ENCODE measurements at regions not wholly inside any gene's neighbourhood (a gene's known extent, or its start where the extent isn't known, plus 50 kb on each side); places are given as distances from the start of the nearest gene placed in this dataset.
A peak's percentile ranks its signal among the peaks of the same experiment; 100 is the strongest.

DNA sequence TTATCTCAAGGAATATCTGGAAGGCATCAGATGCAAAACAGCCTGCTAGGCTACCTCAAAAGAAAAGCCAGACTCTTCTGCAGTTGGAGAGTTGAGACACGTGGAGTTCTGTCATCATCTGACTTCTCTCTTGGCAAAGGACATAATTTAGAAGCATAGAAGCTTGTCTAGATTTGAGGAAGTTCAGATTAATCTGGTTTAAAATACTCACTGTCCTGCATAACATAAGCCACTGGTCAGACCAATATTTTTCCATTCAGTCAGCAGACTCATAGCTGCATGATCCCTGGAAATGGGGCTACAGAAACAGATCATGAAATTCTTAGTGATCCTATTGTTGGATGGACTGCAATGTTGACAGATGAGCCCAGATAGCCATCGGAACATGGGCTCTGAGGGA, 349.0 kb downstream of the TXNL1 start:
- Histone ChIP-seq H3K27me3 (ENCODE audit: control insufficient read depth in 2 of 2, insufficient read depth in 2 of 2, low read length in 2 of 2) (no peaks in the 10 kb centered on the region), H4K20me1 (ENCODE audit: insufficient read depth, low read length) (no peaks in the 10 kb centered on the region), H2AFZ (ENCODE audit: insufficient read depth, low read depth, low read length, poor library complexity, severe bottlenecking) (no peak overlapping the region), H3K4me2 (replicated peaks; ENCODE audit: extremely low read depth, low read length, poor library complexity, severe bottlenecking) (no peak overlapping the region), H3K9ac (ENCODE audit: insufficient read depth, low read length, poor library complexity, severe bottlenecking) (no peak overlapping the region), H3K79me2 (ENCODE audit: insufficient read depth, low read length) (no peaks in the 10 kb centered on the region), H3K27ac (ENCODE audit: low read depth in 1 of 2, low read length in 2 of 2) (no peak overlapping the region), H3K4me3 (replicated peaks in 1 of 3; ENCODE audit: low read depth in 2 of 3, low read length in 3 of 3) (no peak overlapping the region), H3K4me1 (ENCODE audit: control insufficient read depth in 1 of 2, insufficient read depth in 2 of 2, low read length in 2 of 2) (no peaks in the 10 kb centered on the region), H3K9me3 (replicated peaks in 1 of 2; ENCODE audit: control insufficient read depth in 1 of 2, insufficient read depth in 1 of 2, low read length in 2 of 2) (no peaks in the 10 kb centered on the region), H3K36me3 (replicated peaks in 1 of 2; ENCODE audit: control insufficient read depth in 1 of 2, insufficient read depth in 2 of 2, low read length in 2 of 2) (no peaks in the 10 kb centered on the region)
- Mint-ChIP-seq H3K27me3 (ENCODE audit: low read depth in 3 of 3) (peaks cover 0 to 7% (median 0%) of the 10 kb centered on the region in 3 donors), H3K36me3 (no peaks in the 10 kb centered on the region), H3K4me3 (no peak overlapping the region), H3K27ac (no peak overlapping the region), H3K4me1 (peaks cover 12% of the 10 kb centered on the region), H3K9me3 (peaks cover 0 to 2% (median 0%) of the 10 kb centered on the region in 7 donors)
- TF ChIP-seq, protein P1, sequence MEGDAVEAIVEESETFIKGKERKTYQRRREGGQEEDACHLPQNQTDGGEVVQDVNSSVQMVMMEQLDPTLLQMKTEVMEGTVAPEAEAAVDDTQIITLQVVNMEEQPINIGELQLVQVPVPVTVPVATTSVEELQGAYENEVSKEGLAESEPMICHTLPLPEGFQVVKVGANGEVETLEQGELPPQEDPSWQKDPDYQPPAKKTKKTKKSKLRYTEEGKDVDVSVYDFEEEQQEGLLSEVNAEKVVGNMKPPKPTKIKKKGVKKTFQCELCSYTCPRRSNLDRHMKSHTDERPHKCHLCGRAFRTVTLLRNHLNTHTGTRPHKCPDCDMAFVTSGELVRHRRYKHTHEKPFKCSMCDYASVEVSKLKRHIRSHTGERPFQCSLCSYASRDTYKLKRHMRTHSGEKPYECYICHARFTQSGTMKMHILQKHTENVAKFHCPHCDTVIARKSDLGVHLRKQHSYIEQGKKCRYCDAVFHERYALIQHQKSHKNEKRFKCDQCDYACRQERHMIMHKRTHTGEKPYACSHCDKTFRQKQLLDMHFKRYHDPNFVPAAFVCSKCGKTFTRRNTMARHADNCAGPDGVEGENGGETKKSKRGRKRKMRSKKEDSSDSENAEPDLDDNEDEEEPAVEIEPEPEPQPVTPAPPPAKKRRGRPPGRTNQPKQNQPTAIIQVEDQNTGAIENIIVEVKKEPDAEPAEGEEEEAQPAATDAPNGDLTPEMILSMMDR (IDR thresholded peaks at IDR 0.05), result no peak
- DNase-seq, result peak in 1 of 3 donors; percentile 7
- intact Hi-C loops (cut with micrococcal nuclease), result no loop called here
- no CpG with 5 or more reads among the region's 2 CpGs for WGBS (ENCODE audit: insufficient coverage)

DNA sequence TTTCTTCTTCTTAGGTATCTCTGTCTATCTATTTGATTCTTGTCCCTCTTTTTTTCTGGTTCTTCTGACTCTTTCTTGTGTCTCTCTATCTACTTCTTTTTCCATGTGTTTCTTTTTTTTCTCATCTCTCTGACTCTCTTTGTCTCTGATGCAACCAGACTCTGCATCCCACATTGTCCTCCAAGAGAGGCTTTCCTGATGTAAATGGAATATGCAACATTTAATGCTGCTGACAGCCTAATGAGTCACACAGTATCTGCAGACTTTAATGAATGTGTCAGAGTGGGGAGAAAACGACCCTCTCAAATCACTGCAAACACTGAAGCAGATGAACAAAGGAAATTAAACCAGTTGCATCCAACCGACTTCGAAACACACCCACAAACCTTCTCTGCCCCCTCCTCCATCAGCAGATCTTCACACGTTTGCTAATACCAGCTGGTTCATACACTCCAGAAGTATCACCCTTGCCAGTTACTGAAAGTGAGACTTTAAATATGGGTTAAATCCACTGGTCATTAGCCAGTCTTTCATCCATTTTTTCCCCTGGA, 351.5 kb downstream of the TXNL1 start:
- Mint-ChIP-seq H3K36me3 (no peaks in the 10 kb centered on the region), H3K4me1 (peaks cover 9% of the 10 kb centered on the region), H3K27ac (no peak overlapping the region), H3K4me3 (no peak overlapping the region), H3K9me3 (peaks cover 0 to 2% (median 0%) of the 10 kb centered on the region in 7 donors), H3K27me3 (ENCODE audit: low read depth in 3 of 3) (no peaks in the 10 kb centered on the region)
- Histone ChIP-seq H3K27me3 (ENCODE audit: control insufficient read depth in 2 of 2, insufficient read depth in 2 of 2, low read length in 2 of 2) (no peaks in the 10 kb centered on the region), H3K9me3 (replicated peaks in 1 of 2; ENCODE audit: control insufficient read depth in 1 of 2, insufficient read depth in 1 of 2, low read length in 2 of 2) (no peaks in the 10 kb centered on the region), H3K4me1 (ENCODE audit: control insufficient read depth in 1 of 2, insufficient read depth in 2 of 2, low read length in 2 of 2) (no peaks in the 10 kb centered on the region), H3K4me3 (replicated peaks in 1 of 3; ENCODE audit: low read depth in 2 of 3, low read length in 3 of 3) (no peak overlapping the region), H3K4me2 (replicated peaks; ENCODE audit: extremely low read depth, low read length, poor library complexity, severe bottlenecking) (no peak overlapping the region), H3K36me3 (replicated peaks in 1 of 2; ENCODE audit: control insufficient read depth in 1 of 2, insufficient read depth in 2 of 2, low read length in 2 of 2) (no peaks in the 10 kb centered on the region), H3K27ac (ENCODE audit: low read depth in 1 of 2, low read length in 2 of 2) (no peak overlapping the region), H3K79me2 (ENCODE audit: insufficient read depth, low read length) (no peaks in the 10 kb centered on the region), H2AFZ (ENCODE audit: insufficient read depth, low read depth, low read length, poor library complexity, severe bottlenecking) (no peak overlapping the region), H3K9ac (ENCODE audit: insufficient read depth, low read length, poor library complexity, severe bottlenecking) (no peak overlapping the region), H4K20me1 (ENCODE audit: insufficient read depth, low read length) (no peaks in the 10 kb centered on the region)
- TF ChIP-seq, protein P1 (IDR thresholded peaks at IDR 0.05), result no peak
- intact Hi-C loops (cut with micrococcal nuclease), result no loop called here
- no CpG with 5 or more reads among the region's 4 CpGs for WGBS (ENCODE audit: insufficient coverage)
- no peak for DNase-seq
